ENCODE measurements at regions not wholly inside any gene's neighbourhood (a gene's known extent, or its start where the extent isn't known, plus 50 kb on each side); places are given as distances from the start of the nearest gene placed in this dataset.

DNA sequence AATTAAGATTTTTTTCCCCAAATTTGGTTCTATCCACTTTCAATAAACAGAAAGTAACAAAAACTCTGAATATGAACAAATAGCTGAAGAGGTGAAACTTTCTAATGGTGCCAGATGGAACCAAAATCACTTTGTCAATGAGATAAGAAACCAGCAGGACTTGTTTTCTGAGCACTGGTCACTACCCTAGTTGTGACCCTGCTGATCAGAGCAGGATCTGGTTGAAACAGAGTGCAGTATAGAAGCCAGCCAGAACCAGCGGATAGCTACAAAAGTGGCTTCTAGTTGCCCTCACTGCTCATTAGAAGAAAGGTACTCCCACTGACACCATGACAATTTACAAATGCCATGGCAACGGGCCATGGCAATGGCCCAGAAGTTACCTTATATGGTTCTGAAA lies 158.3 kb upstream of the PIEZO2 start:
- no peak for DNase-seq

DNA sequence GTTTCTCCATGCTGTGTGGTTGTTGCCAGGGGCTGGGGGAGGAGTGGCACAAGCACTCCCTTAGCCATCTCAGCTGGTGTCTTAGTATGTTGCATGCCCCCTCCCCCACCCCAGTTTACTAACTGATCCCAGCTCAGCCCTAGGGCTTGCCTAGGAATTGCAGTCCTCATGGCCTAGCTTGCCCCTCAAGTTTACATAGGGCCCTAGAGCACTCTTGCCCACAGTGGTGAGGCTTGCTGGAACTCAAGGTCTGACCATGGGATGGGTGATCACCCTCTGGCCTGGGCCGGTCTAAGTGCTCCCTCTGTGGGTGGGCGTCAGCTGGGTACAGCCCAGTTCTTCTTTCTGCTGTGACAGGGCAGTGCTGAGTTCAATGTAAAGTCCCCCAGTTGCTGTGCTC lies 156.1 kb upstream of the PIEZO2 start:
- DNase-seq, result no peak

DNA sequence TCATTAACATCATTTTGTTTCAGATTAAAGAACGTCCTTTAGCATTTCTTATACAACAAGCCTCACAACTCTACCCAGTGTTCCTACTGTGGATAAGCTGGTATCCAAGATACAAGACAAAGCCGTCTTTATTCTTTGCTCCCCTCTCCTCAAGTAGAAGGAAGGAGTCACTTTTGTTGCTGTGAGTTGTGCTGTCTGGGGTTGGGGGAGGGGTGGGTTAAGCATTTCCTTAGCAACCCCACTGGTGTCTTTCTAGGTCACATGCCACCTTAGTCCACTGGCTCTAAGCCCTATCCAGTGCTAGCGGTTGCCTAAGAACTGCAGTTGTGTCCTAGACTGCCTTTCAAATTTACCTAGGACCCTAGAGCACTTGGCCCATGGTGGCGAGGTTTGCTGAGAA lies 155.6 kb upstream of the PIEZO2 start:
- DNase-seq, result no peak

DNA sequence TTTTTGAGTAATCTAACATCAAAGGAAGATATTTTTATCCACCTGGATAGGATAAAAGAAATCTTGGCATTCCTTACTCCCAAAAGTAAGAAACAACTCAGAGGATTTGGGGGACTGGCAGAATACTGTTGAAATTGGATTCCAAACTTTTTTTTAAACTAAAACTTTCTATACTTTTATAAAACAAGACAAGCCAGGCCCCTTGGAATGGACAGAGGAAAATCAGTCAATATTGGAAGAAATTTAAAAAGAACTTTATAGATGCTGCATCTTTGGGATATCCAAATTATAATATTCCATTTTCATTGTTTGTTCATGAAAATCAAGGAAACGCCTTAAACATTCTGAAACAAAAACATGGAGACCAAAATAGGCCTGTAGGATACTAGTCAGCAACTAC lies 147.6 kb upstream of the PIEZO2 start:
- no peak for DNase-seq

DNA sequence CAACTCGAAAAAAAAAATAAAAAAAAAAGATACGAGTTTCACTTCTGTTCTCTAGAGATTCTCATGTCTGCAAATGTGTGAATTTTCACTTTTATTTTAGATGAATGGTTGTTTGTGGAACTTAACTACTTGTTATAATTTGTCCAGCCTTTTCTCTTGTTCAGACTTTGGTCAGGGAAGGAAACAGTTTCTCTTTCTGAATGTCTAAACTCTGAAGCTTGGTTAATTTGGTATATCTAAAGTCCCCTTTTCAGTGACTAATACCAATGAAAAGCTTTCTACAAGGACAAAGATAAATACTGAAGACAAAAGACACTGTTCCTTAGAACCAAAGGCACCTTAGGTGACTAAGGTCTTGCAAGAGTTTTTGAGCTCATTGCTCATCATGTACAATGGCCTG lies 144.4 kb upstream of the PIEZO2 start:
- no peak for DNase-seq

DNA sequence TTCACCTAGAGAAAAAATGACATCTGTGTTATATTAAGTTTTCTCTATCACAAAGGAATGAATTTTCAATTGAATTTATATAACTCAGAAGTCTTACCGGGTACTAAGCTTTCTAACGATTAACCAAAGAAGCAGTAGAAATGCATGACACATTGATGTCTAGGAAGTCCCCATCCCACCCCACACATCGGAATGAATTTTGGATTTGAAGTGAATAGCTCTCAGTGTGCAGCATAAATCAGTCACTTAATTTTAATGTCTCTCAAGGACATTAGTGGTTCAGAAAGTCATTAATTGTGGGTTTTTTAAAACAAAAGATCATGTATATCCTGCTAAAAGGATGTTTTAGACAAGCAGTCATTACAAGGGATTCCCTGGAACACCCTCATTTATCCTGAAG lies 141.4 kb upstream of the PIEZO2 start:
- DNase-seq, result no peak

DNA sequence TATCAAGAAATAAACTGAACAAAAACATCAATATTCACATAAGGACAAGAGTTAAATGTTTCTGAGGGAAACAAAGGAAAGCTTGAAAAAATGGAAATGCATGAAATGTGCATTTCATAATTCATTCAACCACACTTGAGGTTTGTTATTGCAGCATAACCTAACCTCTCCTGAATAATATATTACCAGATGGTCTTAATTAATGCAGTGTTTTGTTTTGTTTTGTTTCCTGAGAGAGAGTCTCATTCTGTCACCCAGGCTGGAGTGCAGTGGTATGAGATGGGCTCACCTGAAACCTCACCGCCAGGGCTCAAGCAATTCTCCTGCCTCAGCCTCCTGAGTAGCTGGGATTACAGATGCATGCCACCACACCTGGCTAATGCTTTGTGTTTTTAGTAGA lies 139.9 kb upstream of the PIEZO2 start:
- DNase-seq, result no peak

DNA sequence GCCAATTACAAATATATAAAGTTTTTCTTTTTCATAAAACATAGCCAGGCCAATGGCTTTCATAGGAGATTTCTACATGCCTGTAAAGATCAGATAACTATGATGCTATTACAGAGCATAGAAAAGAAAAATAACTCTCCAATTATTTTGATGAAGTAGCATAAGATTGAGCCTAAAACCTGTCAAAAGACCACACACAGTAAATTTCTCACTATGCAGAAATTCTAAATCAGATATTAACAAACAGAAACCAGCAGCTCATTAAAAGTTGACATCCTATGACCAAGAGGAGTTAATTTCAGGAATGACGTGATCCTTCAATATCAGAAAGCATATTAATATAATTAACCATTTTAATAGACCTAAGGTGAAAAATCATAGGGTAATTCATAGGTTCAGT lies 139.0 kb upstream of the PIEZO2 start:
- no peak for DNase-seq

DNA sequence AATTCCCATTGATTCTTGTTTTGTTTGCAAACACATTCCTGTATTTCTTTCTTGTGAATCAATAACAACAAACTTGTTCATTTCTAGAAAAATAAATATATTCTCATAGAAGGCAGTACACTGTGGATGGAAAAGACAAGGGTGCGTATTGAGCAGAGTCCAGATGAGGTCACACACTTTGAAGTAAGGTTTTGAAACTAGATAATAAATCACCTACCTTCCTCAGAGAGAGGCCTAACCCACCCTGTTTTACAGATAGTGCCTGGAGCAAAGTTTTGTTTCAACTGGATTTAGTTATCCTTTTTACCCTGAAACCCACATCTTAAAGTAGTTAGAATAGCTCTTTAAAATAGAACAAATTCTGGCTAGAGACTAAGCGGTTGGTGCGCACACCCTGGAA lies 137.1 kb upstream of the PIEZO2 start:
- no peak for DNase-seq

DNA sequence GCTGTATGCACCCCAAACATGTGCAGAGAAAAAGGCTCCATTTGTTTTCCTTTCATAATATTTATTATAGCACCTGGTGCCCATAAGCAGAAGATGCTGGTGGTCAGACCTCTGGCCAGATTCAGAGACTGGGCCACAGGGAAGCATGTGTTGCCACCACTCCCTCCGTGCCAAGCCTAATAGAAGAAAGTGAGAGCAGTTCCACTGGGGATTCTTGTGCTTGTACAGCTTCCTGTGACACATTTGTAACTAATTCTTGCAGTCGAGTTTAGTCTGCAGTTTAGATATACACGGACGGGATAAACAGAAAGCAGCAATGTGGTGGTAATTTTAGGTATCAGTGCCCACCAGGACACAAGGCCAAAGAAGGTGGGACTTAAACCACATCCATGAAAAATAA lies 135.4 kb upstream of the PIEZO2 start:
- DNase-seq, result no peak

DNA sequence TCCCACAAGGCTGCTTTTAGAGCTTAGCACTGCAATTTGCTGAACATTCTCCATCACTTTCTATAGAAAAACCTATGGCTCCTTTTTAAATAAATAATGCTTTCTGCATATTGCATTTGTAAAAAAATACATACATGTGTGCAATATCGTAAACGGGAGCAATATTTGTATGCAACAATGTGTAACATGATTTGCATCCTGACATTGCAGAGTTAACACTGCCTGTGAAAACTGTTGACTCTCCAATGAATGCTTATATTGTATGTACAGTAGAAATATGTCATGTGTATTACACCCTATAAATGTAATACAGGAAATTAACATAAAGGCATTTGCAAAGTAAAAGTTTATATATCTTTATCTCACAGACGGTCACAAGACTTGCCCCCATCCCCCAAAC lies 135.0 kb upstream of the PIEZO2 start:
- DNase-seq, result no peak

DNA sequence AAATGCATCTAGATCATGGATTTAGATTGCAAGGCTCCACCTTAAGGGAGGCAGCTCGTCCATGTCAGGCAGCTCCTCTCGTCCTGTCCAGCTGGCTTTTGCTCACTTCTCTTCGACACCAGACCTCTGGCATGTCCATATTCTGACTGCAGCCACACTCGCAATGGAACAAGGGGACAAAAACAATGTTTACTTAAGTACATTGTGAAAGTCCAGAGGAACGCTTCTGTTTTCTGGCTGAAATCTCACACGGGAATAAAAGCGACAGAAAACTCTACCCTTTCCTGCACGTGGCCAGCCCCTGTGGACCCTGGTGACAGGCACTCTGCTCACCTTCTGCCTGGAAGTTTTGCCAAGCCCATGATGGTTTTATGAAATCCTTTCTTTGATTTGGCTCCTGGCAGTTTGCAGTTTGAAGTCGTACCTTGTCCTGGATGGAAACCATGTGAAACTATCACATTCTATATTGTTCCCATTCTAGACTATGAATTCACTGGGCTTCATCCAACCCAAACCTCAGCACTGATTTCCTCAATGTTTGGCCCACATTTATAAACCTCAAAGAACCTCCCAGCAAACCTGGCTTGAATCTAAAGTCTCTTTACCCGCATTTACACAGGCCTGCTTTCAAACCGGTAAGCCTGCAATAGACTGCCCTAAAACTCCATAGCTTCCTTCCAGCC lies 134.3 kb upstream of the PIEZO2 start:
- DNase-seq, result no peak

DNA sequence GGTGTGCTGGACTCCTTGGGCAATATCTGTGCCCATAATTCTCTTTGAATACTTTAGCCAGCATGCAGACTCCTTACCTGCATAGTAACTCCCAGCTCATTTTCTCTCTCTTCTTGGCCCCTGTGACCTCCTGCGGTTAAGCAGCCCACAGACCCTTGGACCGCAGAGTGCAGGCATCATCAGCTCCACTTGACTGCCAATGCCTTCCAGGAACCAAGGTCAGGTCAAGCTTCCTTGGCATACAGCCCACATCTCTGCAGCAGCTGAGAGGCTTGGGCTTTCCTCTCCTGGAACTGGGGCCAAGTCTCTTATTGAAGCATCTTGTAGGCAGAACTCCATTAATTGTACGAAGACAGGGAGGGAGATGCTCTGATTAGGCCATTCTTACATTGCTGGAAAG lies 130.1 kb upstream of the PIEZO2 start:
- DNase-seq, result no peak

DNA sequence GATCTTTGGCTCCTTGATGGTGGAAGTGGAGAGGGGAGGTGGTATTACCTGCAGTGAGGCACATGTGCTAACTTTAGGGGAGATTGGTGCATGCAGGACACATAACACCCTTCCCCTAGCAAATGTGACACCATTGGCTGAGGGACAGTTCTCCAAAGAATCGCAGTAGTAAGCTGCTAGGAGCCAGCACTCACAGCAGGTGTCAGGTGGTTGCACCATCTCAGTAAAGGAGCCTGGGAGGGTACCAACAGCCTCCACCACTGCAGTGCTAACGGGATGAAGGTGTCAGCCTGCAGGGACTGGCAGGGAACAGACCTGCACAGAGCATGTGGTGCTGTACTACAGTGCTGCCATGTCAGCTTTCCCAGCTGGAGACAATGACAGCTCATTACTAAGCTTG lies 127.3 kb upstream of the PIEZO2 start:
- no peak for DNase-seq

DNA sequence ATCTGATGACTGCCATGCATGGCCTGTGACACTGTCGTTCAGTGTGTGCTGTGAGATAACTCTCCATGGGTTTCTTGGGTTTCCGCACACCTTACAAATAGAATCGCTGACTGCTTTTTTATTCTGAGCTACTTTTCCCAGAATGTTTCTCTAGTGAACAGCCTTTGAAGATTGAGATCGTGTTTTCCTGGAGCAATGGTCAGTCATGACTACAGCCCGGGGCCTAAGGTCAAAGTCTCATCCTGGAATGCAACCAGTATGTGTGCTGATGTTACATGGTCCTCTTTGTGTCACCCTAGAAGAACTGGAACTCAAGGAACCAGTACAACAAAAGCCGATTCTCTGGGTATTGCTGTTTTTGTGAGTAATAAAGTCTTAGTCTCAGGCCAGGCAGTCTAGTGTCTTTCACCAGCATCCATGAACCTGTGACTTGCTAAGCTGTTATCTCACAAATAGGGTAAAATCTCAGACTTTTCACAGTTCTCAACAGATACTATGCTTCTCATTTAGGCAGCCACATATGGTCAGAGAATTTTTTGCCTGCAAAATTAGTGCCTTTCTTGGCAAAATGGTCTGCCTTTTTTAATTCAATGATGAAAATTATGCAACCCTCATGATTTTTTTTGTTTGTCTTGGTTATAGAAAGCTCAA lies 124.9 kb upstream of the PIEZO2 start:
- no peak for DNase-seq

DNA sequence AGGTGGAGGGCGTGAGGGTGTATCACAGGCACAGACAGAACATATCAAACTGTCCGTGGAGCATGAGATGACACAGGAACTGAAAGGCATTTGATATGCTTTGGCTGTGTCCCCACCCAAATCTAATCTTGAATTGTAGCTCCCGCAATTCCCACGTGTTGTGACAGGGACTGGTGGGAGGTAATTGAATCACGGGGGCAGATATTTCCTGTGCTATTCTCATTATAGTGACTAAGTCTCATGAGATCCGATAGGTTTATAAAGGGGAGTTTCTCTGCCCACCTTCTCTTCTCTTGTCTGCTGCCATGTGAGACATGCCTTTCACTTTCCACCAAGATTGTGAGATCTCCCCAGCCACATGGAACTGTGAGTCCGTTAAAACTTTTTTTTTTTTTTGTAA lies 123.1 kb upstream of the PIEZO2 start:
- DNase-seq, result no peak

DNA sequence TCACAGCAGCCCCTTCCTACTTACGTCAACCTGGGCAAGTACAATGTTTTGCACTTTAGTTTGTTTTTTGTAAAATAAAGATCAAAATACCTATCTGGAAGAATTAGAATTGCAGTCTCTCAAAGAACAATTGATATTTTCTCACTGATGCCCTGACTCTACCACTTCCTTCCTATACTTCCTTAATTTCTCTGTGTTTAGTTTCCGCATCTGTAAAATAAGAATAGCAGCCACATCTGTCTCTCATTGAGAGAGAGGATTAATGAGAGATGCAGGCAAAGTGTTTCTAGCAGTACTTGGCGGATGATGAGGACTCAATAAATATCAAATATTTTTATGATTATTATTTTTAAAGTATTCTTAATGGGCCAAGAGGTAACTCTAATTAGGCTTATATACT lies 122.6 kb upstream of the PIEZO2 start:
- no peak for DNase-seq

DNA sequence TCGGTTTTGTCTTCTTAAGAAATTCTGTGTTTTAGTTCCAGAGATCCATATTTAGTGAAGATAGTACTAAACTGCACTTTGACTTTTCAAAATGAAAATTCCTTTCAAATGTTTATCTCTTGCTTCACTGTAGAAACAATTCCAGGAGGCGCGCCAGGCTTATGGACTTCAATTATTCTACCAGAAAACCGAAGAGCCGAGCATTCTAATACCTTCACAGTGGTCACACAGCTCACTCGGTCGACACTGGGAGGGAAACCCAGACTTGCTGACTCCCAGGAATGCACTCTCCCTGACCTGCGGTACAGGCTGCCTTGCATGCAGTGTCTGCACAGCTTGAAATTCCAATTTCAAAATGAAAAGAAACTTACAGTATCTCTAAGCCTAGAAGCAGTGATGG lies 119.9 kb upstream of the PIEZO2 start:
- no peak for DNase-seq

DNA sequence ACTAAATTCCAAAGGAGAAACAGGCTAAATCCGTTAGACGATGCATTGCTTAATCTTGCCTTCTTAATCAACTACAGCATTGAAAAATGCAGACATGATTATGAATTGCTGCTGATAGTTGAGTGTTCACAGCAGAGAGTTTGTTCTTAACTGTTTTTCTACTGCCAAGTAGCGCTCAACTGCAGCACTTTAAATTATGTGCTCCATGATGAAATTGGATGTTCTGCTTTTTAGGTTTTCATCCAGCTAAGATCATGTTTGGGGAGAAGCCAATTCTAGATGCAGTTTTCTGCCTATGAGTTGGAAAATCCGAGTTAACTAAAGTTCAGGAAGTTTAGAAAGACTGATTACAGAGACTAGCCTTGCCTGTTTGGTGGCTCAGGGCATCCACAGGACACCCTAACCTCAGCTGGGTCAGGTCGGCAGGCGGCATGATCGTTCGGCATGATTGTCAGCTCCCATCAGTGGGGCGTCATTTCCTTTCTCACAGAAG lies 119.4 kb upstream of the PIEZO2 start:
- no peak for DNase-seq

DNA sequence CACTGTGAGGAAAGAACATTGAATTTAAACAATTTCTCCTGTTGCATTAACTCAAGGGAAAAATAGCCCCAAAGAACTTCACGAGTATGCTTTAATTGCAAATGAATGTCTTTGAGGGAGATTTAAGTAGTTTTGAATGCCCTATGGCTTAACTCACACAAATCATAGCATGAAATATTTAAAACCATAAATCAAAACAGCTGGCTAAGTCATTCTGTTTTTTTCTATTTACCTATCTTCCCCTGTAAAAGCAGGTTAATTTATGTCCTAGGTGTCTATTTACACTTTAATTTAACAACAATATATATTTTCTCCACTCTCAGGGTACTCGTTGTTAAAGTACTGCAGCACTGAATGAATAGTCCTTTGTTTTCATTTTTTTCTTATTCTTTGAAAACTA lies 118.8 kb upstream of the PIEZO2 start:
- DNase-seq, result no peak

DNA sequence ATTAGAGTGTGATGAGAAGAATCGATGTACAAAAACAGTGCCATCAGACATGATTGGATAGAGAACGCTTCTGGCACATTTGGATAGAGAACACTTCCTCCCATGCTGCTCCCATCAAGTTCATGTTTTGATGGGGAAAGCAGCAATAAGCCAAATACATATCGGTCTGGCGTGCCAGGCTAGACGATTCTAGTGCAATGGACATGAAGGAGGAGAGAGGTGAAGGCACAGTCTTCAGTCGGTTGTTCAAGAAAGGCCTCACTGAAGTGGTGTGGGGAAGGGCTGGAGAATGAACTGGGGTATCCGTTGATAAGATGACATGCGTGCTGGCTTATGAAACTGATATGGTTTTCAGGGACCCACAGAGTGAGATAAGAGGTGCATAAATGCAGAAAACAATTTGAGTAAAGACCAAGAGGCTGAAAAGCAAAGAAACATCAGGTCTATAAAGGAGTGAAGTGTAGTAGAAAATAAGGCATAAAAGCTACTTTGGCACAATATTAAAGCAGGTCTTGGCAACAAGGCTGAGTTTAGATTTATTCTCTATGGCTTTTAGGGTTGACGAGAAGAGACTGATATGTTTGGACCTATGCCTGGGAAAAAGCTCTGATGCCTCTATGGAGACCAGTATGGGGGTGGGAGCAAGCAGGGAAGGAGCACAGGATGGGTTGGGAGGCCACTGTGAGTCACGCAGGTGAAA lies 117.6 kb upstream of the PIEZO2 start:
- DNase-seq, result no peak

DNA sequence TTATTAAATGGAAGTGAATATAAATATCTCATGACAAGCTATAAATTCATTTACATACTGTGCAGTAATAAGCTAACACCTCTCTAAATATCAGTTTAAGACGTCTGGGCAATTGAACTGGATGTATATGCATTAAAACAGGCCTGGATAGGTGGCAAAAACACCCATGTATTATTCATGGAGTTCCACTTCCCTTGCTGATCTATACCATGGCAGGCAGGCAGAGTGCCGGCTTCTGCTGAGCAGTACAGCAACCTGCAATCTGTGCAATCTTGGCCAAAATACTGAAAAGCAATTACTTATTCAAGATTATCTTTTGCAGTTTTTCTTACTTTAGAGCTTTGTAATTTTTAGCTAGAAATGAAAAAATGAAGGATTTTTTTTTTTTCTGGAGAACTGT lies 112.1 kb upstream of the PIEZO2 start:
- no peak for DNase-seq

DNA sequence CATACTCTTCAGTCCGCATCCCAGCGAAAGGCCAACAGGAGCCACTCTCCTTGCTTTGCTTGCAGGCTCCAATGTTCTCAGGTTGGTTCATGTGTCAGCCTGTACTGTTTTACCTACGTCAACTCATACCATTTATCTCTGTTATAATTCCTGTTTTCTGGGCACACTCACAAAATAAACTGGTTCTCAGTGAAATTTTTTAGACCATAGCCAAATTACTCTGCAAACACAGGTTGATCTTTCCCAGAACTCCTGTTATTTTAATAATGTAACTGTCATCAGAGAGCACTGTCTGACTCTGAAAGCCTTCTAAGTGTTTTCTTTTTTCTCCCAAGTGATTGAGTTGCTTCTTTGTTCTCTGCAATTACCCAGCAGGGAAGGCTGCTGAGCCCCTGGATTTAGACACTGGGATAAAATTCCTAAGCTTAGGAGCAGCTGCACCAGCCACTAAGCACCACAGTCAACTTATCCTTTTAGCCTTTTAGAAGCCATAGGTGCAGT lies 111.6 kb upstream of the PIEZO2 start:
- no peak for DNase-seq

DNA sequence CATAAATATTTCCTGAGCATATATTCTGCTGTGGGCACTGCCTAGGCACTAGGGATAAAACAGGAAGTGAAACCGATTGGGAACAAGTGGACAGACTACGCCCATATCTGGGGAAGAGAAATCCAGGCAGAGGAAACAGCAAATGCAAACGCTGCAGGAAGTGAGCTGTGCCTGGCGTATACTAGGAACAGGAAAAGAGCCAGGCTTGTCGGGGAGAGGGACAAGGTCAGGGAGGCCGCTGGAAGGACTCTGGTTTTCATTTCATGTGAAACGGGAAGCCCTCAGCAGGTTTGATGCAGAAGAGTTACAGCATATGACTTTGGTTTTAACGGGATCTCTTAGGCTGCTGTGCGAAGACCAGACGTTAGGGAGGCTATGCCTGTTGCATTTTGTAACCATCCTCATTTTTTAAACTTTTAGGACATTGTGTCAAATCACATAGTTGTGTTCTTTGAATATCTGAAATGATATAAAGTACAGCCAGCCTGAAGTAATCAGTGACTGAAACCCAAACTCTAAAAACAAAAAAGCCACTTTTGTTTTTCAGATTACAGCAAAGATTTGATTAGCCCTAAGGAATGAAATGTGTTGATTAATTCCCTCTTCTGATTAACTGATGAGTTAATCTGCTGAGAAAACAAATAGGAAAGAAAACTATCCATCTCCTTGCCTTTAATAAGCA lies 110.2 kb upstream of the PIEZO2 start:
- no peak for DNase-seq
